HEK293 (cell line): ENCODE measurements at regions not wholly inside any gene's neighbourhood (a gene's known extent, or its start where the extent isn't known, plus 50 kb on each side); places are given as distances from the start of the nearest gene placed in this dataset.

Experiments used
- CTCF ChIA-PET: fragments of 350-600 bp; formaldehyde crosslinking; extraction: SDS; loops from one replicate; lab custom pipeline; 2021; ENCODE audit warnings: antibody characterized with exemption; lab: Yijun Ruan, JAX
- POLR2A ChIA-PET: fragments of 300-600 bp; formaldehyde crosslinking; extraction: SDS; loops from one replicate; lab custom pipeline; 2020; ENCODE audit warnings: antibody characterized with exemption, inconsistent platforms; lab: Yijun Ruan, JAX
- H3K27ac ChIP-seq: fragments of 200-500 bp; sonication (Bioruptor generic); 2 replicates; pipeline ENCODE4 v1.5.1; 2014; ENCODE audit warnings: low read depth, low read length, control low read depth, inconsistent platforms; ENCODE audit errors: extremely low read depth
- H3K36me3 ChIP-seq, 2 experiments: fragments of 200-500 bp in 1 of 2; sonication (Bioruptor generic) in 1 of 2; 1 replicate in 1 of 2; 2 replicates in 1 of 2; pipeline ENCODE4 v1.5.1; 2014 to 2017; ENCODE audit warnings: inconsistent platforms in 2 of 2, low read length in 2 of 2; ENCODE audit not compliant: control insufficient read depth in 2 of 2, insufficient read depth in 1 of 2
- H3K4me1 ChIP-seq: fragments of 200-500 bp; sonication (Bioruptor generic); 2 replicates; pipeline ENCODE4 v1.5.1; 2014; ENCODE audit warnings: mild to moderate bottlenecking, low read length, inconsistent platforms; ENCODE audit not compliant: control insufficient read depth, insufficient read depth
- H3K4me3 ChIP-seq: 2 replicates; pipeline ENCODE4 v1.5.1; 2011; ENCODE audit warnings: low read depth, mild to moderate bottlenecking, control low read depth, low read length, moderate library complexity
- H3K9me3 ChIP-seq: fragments of 200-500 bp; sonication (Bioruptor generic); 2 replicates; pipeline ENCODE4 v1.5.1; 2014; ENCODE audit warnings: low read depth, low read length, inconsistent platforms; ENCODE audit not compliant: control insufficient read depth, insufficient read depth
- BCL11A ChIP-seq: fragments of 450-650 bp; formaldehyde crosslinking; IDR thresholded peaks from 2 replicates; pipeline ENCODE4 v1.5.1; 2016; ENCODE audit warnings: low read depth, missing biosample characterization, missing genetic modification characterization
- BCL11B ChIP-seq: fragments of 450-650 bp; formaldehyde crosslinking; IDR thresholded peaks from 2 replicates; pipeline ENCODE4 v1.5.1; 2016; ENCODE audit warnings: low read depth, missing biosample characterization, missing genetic modification characterization
- IKZF3 ChIP-seq: fragments of 450-650 bp; IDR thresholded peaks from 2 replicates; pipeline ENCODE4 v1.5.0; 2018; ENCODE audit warnings: missing biosample characterization, mild to moderate bottlenecking, missing genetic modification characterization, moderate library complexity
- KLF1 ChIP-seq: fragments of 450-650 bp; formaldehyde crosslinking; IDR thresholded peaks from 2 replicates; pipeline ENCODE4 v1.5.1; 2016; ENCODE audit warnings: missing biosample characterization, missing genetic modification characterization
- OVOL3 ChIP-seq: fragments of 450-650 bp; formaldehyde crosslinking; IDR thresholded peaks from 2 replicates; pipeline ENCODE4 v1.5.1; 2016; ENCODE audit warnings: missing biosample characterization, missing genetic modification characterization
- TRIM28 ChIP-seq: IDR thresholded peaks from 2 replicates; pipeline ENCODE4 v1.6.1; 2011; ENCODE audit warnings: low read length, control low read depth, borderline replicate concordance
- ZBTB8A ChIP-seq: fragments of 450-650 bp; formaldehyde crosslinking; IDR thresholded peaks from 2 replicates; pipeline ENCODE4 v1.5.1; 2016; ENCODE audit warnings: missing biosample characterization, missing genetic modification characterization
- ZNF121 ChIP-seq: fragments of 450-650 bp; formaldehyde crosslinking; IDR thresholded peaks from 2 replicates; pipeline ENCODE4 v1.5.1; 2016; ENCODE audit warnings: missing biosample characterization, missing genetic modification characterization
- ZNF133 ChIP-seq: fragments of 450-650 bp; formaldehyde crosslinking; IDR thresholded peaks from 2 replicates; pipeline ENCODE4 v1.5.1; 2016; ENCODE audit warnings: missing biosample characterization, missing genetic modification characterization
- ZNF174 ChIP-seq: fragments of 450-650 bp; formaldehyde crosslinking; IDR thresholded peaks from 2 replicates; pipeline ENCODE4 v1.5.0; 2017; ENCODE audit warnings: missing biosample characterization, mild to moderate bottlenecking, missing genetic modification characterization
- ZNF202 ChIP-seq: fragments of 450-650 bp; formaldehyde crosslinking; IDR thresholded peaks from 2 replicates; pipeline ENCODE4 v1.5.1; 2016; ENCODE audit warnings: missing biosample characterization, missing genetic modification characterization, borderline replicate concordance
- ZNF37A ChIP-seq: fragments of 450-650 bp; IDR thresholded peaks from 2 replicates; pipeline ENCODE4 v1.5.1; 2018; ENCODE audit warnings: missing biosample characterization, missing genetic modification characterization
- ZNF558 ChIP-seq: fragments of 450-650 bp; formaldehyde crosslinking; IDR thresholded peaks from 2 replicates; pipeline ENCODE4 v1.5.1; 2016; ENCODE audit warnings: missing biosample characterization, missing genetic modification characterization
- ZSCAN16 ChIP-seq: fragments of 450-650 bp; formaldehyde crosslinking; IDR thresholded peaks from 2 replicates; pipeline ENCODE4 v1.5.1; 2016; ENCODE audit warnings: missing biosample characterization, missing genetic modification characterization
- ZXDB ChIP-seq: fragments of 450-650 bp; formaldehyde crosslinking; IDR thresholded peaks from 2 replicates; pipeline ENCODE4 v1.5.1; 2016; ENCODE audit warnings: missing biosample characterization, missing genetic modification characterization
- TF ChIP-seq, protein P1 (sequence below): fragments of 450-650 bp; formaldehyde crosslinking; IDR thresholded peaks from 2 replicates; pipeline ENCODE4 v1.5.1; 2016; ENCODE audit warnings: missing biosample characterization, missing genetic modification characterization
- TF ChIP-seq, protein P2 (sequence below): fragments of 450-650 bp; formaldehyde crosslinking; IDR thresholded peaks from 2 replicates; pipeline ENCODE4 v1.5.1; 2017; ENCODE audit warnings: missing biosample characterization, missing genetic modification characterization
- TF ChIP-seq, protein P3 (sequence below): fragments of 450-650 bp; formaldehyde crosslinking; IDR thresholded peaks from 2 replicates; pipeline ENCODE4 v1.5.1; 2016; ENCODE audit warnings: missing biosample characterization, missing genetic modification characterization
- TF ChIP-seq, protein P4 (sequence below): fragments of 450-650 bp; formaldehyde crosslinking; IDR thresholded peaks from 2 replicates; pipeline ENCODE4 v1.5.1; 2016; ENCODE audit warnings: missing biosample characterization, missing genetic modification characterization

DNA sequence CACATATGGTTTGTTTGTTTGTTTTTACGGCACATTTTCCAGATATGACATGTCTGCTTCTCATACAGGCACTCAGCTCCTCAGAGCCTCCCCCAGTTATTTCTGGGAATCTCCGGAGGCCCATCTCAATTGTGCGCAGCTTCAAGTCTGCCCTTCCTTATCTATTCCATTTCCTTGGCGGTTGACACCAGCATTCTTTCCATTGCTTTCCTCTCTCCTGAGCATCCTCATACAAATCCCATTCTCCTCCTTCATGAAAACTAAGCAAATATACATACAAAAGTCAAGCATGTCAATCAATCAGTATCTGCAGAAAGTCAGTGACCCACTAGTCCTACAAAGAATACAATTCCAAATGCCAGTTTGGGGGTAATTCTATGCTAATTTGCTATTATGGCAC lies 166.7 kb downstream of the SQOR start:
- TF ChIP-seq BCL11B (tag by site-specific recombination) (no peak), OVOL3 (tag by site-specific recombination) (no peak), ZNF121 (no peak), BCL11A (tag by site-specific recombination) (no peak), ZNF174 (no peak), ZNF202 (tag by site-specific recombination) (no peak), IKZF3 (tag by site-specific recombination) (no peak)
- TF ChIP-seq, protein P1, sequence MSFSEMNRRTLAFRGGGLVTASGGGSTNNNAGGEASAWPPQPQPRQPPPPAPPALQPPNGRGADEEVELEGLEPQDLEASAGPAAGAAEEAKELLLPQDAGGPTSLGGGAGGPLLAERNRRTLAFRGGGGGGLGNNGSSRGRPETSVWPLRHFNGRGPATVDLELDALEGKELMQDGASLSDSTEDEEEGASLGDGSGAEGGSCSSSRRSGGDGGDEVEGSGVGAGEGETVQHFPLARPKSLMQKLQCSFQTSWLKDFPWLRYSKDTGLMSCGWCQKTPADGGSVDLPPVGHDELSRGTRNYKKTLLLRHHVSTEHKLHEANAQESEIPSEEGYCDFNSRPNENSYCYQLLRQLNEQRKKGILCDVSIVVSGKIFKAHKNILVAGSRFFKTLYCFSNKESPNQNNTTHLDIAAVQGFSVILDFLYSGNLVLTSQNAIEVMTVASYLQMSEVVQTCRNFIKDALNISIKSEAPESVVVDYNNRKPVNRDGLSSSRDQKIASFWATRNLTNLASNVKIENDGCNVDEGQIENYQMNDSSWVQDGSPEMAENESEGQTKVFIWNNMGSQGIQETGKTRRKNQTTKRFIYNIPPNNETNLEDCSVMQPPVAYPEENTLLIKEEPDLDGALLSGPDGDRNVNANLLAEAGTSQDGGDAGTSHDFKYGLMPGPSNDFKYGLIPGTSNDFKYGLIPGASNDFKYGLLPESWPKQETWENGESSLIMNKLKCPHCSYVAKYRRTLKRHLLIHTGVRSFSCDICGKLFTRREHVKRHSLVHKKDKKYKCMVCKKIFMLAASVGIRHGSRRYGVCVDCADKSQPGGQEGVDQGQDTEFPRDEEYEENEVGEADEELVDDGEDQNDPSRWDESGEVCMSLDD (tag by site-specific recombination), result no peak
- TF ChIP-seq, protein P2, sequence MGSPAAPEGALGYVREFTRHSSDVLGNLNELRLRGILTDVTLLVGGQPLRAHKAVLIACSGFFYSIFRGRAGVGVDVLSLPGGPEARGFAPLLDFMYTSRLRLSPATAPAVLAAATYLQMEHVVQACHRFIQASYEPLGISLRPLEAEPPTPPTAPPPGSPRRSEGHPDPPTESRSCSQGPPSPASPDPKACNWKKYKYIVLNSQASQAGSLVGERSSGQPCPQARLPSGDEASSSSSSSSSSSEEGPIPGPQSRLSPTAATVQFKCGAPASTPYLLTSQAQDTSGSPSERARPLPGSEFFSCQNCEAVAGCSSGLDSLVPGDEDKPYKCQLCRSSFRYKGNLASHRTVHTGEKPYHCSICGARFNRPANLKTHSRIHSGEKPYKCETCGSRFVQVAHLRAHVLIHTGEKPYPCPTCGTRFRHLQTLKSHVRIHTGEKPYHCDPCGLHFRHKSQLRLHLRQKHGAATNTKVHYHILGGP (tag by site-specific recombination), result no peak
- H3K4me3 ChIP-seq, result no peak overlapping the region
- no peaks in the 10 kb centered on the region for H3K36me3 ChIP-seq
- no peaks in the 10 kb centered on the region for H3K4me1 ChIP-seq
- POLR2A ChIA-PET, result no interaction called here
- H3K27ac ChIP-seq, result no peak overlapping the region
- H3K9me3 ChIP-seq, result no peaks in the 10 kb centered on the region
- CTCF ChIA-PET, result no interaction called here

DNA sequence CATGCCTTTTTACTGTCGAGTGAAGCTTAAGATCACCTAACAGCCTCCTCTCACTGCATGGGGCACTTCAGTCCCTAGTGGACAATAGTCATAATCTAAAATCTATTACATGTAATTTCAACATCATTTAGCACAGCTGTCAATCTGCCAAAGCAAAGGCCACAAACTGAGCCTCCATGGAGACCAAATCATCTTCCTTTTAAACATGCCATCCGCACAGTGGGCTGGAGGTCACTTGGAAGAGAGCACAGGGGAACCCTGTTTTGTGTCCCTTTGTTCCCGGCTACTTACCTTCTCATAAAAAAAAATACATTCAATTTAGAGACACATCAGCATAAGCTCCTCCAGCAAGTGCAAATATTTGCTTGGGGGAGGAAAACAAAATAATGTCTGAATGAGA lies 167.3 kb downstream of the SQOR start:
- POLR2A ChIA-PET, result no interaction called here
- Histone ChIP-seq H3K4me1 (no peaks in the 10 kb centered on the region), H3K9me3 (no peaks in the 10 kb centered on the region), H3K4me3 (no peak overlapping the region), H3K36me3 (no peaks in the 10 kb centered on the region), H3K27ac (no peak overlapping the region)
- TF ChIP-seq ZBTB8A (tag by site-specific recombination) (no peak), ZNF558 (tag by site-specific recombination) (no peak), ZNF133 (tag by site-specific recombination) (no peak), KLF1 (no peak), ZSCAN16 (tag by site-specific recombination) (no peak), TRIM28 (no peak), ZXDB (tag by site-specific recombination) (no peak), ZNF37A (tag by site-specific recombination) (no peak)
- TF ChIP-seq, protein P3, sequence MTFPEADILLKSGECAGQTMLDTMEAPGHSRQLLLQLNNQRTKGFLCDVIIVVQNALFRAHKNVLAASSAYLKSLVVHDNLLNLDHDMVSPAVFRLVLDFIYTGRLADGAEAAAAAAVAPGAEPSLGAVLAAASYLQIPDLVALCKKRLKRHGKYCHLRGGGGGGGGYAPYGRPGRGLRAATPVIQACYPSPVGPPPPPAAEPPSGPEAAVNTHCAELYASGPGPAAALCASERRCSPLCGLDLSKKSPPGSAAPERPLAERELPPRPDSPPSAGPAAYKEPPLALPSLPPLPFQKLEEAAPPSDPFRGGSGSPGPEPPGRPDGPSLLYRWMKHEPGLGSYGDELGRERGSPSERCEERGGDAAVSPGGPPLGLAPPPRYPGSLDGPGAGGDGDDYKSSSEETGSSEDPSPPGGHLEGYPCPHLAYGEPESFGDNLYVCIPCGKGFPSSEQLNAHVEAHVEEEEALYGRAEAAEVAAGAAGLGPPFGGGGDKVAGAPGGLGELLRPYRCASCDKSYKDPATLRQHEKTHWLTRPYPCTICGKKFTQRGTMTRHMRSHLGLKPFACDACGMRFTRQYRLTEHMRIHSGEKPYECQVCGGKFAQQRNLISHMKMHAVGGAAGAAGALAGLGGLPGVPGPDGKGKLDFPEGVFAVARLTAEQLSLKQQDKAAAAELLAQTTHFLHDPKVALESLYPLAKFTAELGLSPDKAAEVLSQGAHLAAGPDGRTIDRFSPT, result no peak
- TF ChIP-seq, protein P4, sequence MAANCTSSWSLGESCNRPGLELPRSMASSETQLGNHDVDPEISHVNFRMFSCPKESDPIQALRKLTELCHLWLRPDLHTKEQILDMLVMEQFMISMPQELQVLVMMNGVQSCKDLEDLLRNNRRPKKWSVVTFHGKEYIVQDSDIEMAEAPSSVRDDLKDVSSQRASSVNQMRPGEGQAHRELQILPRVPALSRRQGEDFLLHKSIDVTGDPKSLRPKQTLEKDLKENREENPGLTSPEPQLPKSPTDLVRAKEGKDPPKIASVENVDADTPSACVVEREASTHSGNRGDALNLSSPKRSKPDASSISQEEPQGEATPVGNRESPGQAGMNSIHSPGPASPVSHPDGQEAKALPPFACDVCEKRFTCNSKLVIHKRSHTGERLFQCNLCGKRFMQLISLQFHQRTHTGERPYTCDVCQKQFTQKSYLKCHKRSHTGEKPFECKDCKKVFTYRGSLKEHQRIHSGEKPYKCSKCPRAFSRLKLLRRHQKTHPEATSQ (tag by site-specific recombination), result no peak
- CTCF ChIA-PET, result interaction anchor here (0.7 to 0.8 kb wide), 3 partner anchors 12 to 97 kb away, joined by 4 to 8 read pairs (median 7); no protein-coding TSS in a partner anchor
